VCaP (cell line): ENCODE measurements at regions not wholly inside any gene's neighbourhood (a gene's known extent, or its start where the extent isn't known, plus 50 kb on each side); places are given as distances from the start of the nearest gene placed in this dataset.

Experiments used
- H3K27ac ChIP-seq: fragments of 450-650 bp; 2 replicates; pipeline ENCODE4 v1.5.1; 2017
- TF ChIP-seq, protein P1 (sequence below): fragments of 450-650 bp; conservative IDR thresholded peaks from 2 replicates; pipeline ENCODE4 v1.5.1; 2017; ENCODE audit warnings: mild to moderate bottlenecking, moderate library complexity

DNA sequence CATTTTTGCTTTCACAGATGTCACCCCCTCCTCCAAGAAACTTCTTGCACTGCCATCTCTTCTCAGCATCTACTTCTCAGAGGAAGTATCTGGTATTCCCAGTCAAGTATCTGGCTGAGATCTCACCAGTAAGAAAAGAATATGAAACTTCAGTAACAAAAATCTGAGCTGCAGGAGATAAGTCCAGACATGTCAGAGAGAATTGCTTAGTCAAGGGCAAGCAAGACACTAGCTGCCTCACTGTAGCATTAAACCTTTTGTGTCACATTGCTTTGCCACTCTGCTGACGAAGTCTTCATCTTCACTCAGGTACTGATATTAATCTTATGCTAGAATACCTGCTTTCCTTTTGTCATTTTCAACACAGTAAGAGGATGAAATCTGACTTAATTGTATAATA, 70.6 kb upstream of the ZC3H12C start:
- TF ChIP-seq, protein P1, sequence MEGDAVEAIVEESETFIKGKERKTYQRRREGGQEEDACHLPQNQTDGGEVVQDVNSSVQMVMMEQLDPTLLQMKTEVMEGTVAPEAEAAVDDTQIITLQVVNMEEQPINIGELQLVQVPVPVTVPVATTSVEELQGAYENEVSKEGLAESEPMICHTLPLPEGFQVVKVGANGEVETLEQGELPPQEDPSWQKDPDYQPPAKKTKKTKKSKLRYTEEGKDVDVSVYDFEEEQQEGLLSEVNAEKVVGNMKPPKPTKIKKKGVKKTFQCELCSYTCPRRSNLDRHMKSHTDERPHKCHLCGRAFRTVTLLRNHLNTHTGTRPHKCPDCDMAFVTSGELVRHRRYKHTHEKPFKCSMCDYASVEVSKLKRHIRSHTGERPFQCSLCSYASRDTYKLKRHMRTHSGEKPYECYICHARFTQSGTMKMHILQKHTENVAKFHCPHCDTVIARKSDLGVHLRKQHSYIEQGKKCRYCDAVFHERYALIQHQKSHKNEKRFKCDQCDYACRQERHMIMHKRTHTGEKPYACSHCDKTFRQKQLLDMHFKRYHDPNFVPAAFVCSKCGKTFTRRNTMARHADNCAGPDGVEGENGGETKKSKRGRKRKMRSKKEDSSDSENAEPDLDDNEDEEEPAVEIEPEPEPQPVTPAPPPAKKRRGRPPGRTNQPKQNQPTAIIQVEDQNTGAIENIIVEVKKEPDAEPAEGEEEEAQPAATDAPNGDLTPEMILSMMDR = no peak
- H3K27ac ChIP-seq = no peak overlapping the region

GRCh38 chr11:110023711-110024110, 69.5 kb upstream of the ZC3H12C start:
- H3K27ac ChIP-seq = no peak overlapping the region
- TF ChIP-seq, protein P1 = no peak

- H3K27ac ChIP-seq = no peak overlapping the region
- TF ChIP-seq, protein P1 = no peak
These were observed 66.2 kb upstream of the ZC3H12C start for GRCh38 chr11:110026858-110027626.

GRCh38 chr11:110027627-110028371, 65.4 kb upstream of the ZC3H12C start:
- TF ChIP-seq, protein P1 = no peak
- no peak overlapping the region for H3K27ac ChIP-seq

- TF ChIP-seq, protein P1 = no peak
These were observed 64.3 kb upstream of the ZC3H12C start for GRCh38 chr11:110028921-110029320.

GRCh38 chr11:110029714-110030113, 63.5 kb upstream of the ZC3H12C start:
- H3K27ac ChIP-seq = no peak overlapping the region
- TF ChIP-seq, protein P1 = no peak

More at GRCh38 chr11:110028921-110029320, 64.3 kb upstream of the ZC3H12C start:
- H3K27ac ChIP-seq = no peak overlapping the region

GRCh38 chr11:110031171-110031570, 62.0 kb upstream of the ZC3H12C start:
- H3K27ac ChIP-seq = no peak overlapping the region
- TF ChIP-seq, protein P1 = no peak
